Spleen (tissue), 11 donors: ENCODE measurements at regions not wholly inside any gene's neighbourhood (a gene's known extent, or its start where the extent isn't known, plus 50 kb on each side); places are given as distances from the start of the nearest gene placed in this dataset.

Experiments
- DNase-seq: peaks from one replicate; pipeline ENCODE4 v3.0.0-alpha.2; 2020
- H3K27ac ChIP-seq, 8 donors: fragments of 200-600 bp; sonication (generic) in 7 of 8; 1 replicate in 4 of 8; 2 replicates in 4 of 8; pipeline versions ENCODE4 v1.5.0 to v1.8.0; 2016 to 2021; ENCODE audit warnings: inconsistent platforms in 4 of 8, mild to moderate bottlenecking in 4 of 8, moderate library complexity in 1 of 8
- H3K27me3 ChIP-seq, 7 donors: fragments of 200-600 bp; sonication (generic) in 6 of 7; replicated peaks in 1 of 7; 1 replicate in 4 of 7; 2 replicates in 3 of 7; pipeline versions ENCODE4 v1.5.0 to v1.8.0; 2016 to 2021; ENCODE audit warnings: inconsistent platforms in 3 of 7, mild to moderate bottlenecking in 1 of 7
- H3K36me3 ChIP-seq, 6 donors: fragments of 200-600 bp; sonication (generic) in 5 of 6; 1 replicate in 4 of 6; 2 replicates in 2 of 6; pipeline versions ENCODE4 v1.5.0 to v1.8.0; 2016 to 2021; ENCODE audit warnings: inconsistent platforms in 2 of 6
- H3K4me1 ChIP-seq, 6 donors: fragments of 200-600 bp; sonication (generic) in 5 of 6; 1 replicate in 3 of 6; 2 replicates in 3 of 6; pipeline versions ENCODE4 v1.5.0 to v1.8.0; 2016 to 2021; ENCODE audit warnings: inconsistent platforms in 3 of 6
- H3K4me3 ChIP-seq, 8 donors: fragments of 200-600 bp; sonication (generic) in 7 of 8; 1 replicate in 4 of 8; 2 replicates in 4 of 8; pipeline versions ENCODE4 v1.5.0 to v1.8.0; 2016 to 2021; ENCODE audit warnings: inconsistent platforms in 4 of 8, mild to moderate bottlenecking in 4 of 8, moderate library complexity in 2 of 8
- H3K9me3 ChIP-seq, 8 donors: fragments of 200-600 bp; sonication (generic) in 7 of 8; 1 replicate in 4 of 8; 2 replicates in 4 of 8; pipeline versions ENCODE4 v1.5.0 to v1.8.0; 2016 to 2021; ENCODE audit warnings: inconsistent platforms in 4 of 8
- CTCF ChIP-seq, 11 experiments: fragments of 200-600 bp in 7 of 11; fragments of 450-650 bp in 4 of 11; sonication (generic) in 4 of 11; IDR thresholded peaks in 8 of 11; conservative IDR thresholded peaks in 3 of 11; 1 replicate in 7 of 11; 2 replicates in 4 of 11; pipeline versions ENCODE4 v1.4.0 to v1.8.0; 2016 to 2021; ENCODE audit warnings: antibody characterized with exemption in 11 of 11, inconsistent platforms in 4 of 11, mild to moderate bottlenecking in 1 of 11
- POLR2A ChIP-seq, 3 donors: fragments of 450-650 bp; IDR thresholded peaks; one replicate each; pipeline ENCODE4 v1.5.1; 2017; ENCODE audit warnings: antibody characterized with exemption in 3 of 3, mild to moderate bottlenecking in 1 of 3
- POLR2AphosphoS5 ChIP-seq, 3 donors: sonication (generic); formaldehyde crosslinking; IDR thresholded peaks; one replicate each; pipeline ENCODE4 v1.5.1; 2017; ENCODE audit warnings: antibody characterized with exemption in 3 of 3
- WGBS, 5 donors: extraction: QIAGEN DNeasy Blood & Tissue Kit in 3 of 5; methylation state at CpG; one replicate each; pipeline versions ENCODE4 v1.1.5 to v1.1.7; 2013 to 2018; 5-methylcytosine and 5-hydroxymethylcytosine counted together
- intact Hi-C: fragments of 100-400 bp; cut with DNase I; formaldehyde crosslinking; loops from one replicate; pipeline ENCODE4 v1.15.0; 2023; ENCODE audit warnings: low total_unique reads
- donor health status: healthy with polysubstance abuse.
- donor health status: DM: no; HTN: no; CAD: no; lungs with moderate emphysema.
- donor health status: DM: no; HTN: no; CAD: no.
- donor health status: Bipolar disorder and iron deficiency.
- donor health status: healthy.
- donor health status: DM: no; HTN: no; CAD: no.
- donor health status: DM: yes; HTN: yes; CAD: no.

- no peak for DNase-seq
- H3K4me3 ChIP-seq, result no peak overlapping the region
- H3K27me3 ChIP-seq, result peaks cover 0 to 7% (median 0%) of the 10 kb centered on the region in 7 donors
- H3K4me1 ChIP-seq, result no peaks in the 10 kb centered on the region
- H3K36me3 ChIP-seq, result no peaks in the 10 kb centered on the region
- H3K27ac ChIP-seq, result no peak overlapping the region
- no peaks in the 10 kb centered on the region for H3K9me3 ChIP-seq
- intact Hi-C loops, result no loop called here
- TF ChIP-seq CTCF (IDR thresholded peaks at IDR 0.05 in 8 of 11, conservative IDR thresholded peaks at IDR 0.05 in 3 of 11), result peak in 2 of 11 experiments; percentile 19 to 23
- no peak for TF ChIP-seq POLR2AphosphoS5 (IDR thresholded peaks at IDR 0.05)
Measured at GRCh38 chr1:224051086-224051406, 62.9 kb upstream of the FBXO28 start.

GRCh38 chr1:224047538-224047937 lies 66.4 kb upstream of the FBXO28 start:
- intact Hi-C loops, result no loop called here
- TF ChIP-seq POLR2AphosphoS5 (IDR thresholded peaks at IDR 0.05) (no peak), POLR2A (IDR thresholded peaks at IDR 0.05) (no peak), CTCF (IDR thresholded peaks at IDR 0.05 in 8 of 11, conservative IDR thresholded peaks at IDR 0.05 in 3 of 11) (no peak)
- Histone ChIP-seq H3K27me3 (peaks cover 0 to 14% (median 0%) of the 10 kb centered on the region in 7 donors), H3K4me1 (no peaks in the 10 kb centered on the region), H3K9me3 (no peaks in the 10 kb centered on the region), H3K27ac (no peak overlapping the region), H3K4me3 (no peak overlapping the region), H3K36me3 (no peaks in the 10 kb centered on the region)
- WGBS, 5 donors, result 81 to 94% (median 94%) methylated on average over 2 of the region's 2 CpGs
- no peak for DNase-seq

DNA sequence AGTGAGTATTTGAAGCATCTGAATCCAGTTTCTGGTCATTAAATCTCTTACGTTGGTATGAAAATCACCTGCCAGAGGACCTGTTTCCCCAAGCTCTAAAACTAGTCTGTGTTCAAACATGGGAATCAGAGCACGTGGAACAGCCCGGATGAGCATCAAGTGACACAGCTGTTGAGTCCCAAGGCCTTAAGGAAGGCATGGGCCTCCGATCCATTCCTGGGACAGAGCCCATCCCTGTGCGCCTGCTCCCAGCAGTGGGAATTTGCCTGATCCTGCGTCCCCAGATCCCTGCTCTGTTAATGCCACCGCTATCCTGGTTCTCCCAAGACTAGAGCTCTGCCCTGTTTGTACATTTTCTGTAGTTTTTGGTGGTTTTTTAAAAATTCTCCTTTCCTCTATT lies 68.4 kb upstream of the FBXO28 start:
- Histone ChIP-seq H3K9me3 (no peaks in the 10 kb centered on the region), H3K36me3 (no peaks in the 10 kb centered on the region), H3K27ac (no peak overlapping the region), H3K27me3 (peaks cover 0 to 10% (median 0%) of the 10 kb centered on the region in 7 donors), H3K4me1 (no peaks in the 10 kb centered on the region), H3K4me3 (no peak overlapping the region)
- DNase-seq, result no peak
- TF ChIP-seq CTCF (IDR thresholded peaks at IDR 0.05 in 8 of 11, conservative IDR thresholded peaks at IDR 0.05 in 3 of 11), result no peak
- TF ChIP-seq POLR2A (IDR thresholded peaks at IDR 0.05), result no peak
- TF ChIP-seq POLR2AphosphoS5 (IDR thresholded peaks at IDR 0.05), result no peak
- intact Hi-C loops, result no loop called here
- 59 to 86% (median 79%) methylated on average over 7 of the region's 7 CpGs for WGBS, 5 donors

GRCh38 chr1:224044420-224044819 lies 69.5 kb upstream of the FBXO28 start:
- intact Hi-C loops, result no loop called here
- H3K9me3 ChIP-seq, result no peaks in the 10 kb centered on the region

More at GRCh38 chr1:224044420-224044819, 69.5 kb upstream of the FBXO28 start:
- H3K36me3 ChIP-seq, result no peaks in the 10 kb centered on the region
- H3K4me3 ChIP-seq, result no peak overlapping the region
- TF ChIP-seq POLR2AphosphoS5 (IDR thresholded peaks at IDR 0.05), result no peak
- TF ChIP-seq POLR2A (IDR thresholded peaks at IDR 0.05), result no peak
- no peak for TF ChIP-seq CTCF (IDR thresholded peaks at IDR 0.05 in 8 of 11, conservative IDR thresholded peaks at IDR 0.05 in 3 of 11)
- no peaks in the 10 kb centered on the region for H3K4me1 ChIP-seq
- no peak for DNase-seq
- peaks cover 0 to 10% (median 0%) of the 10 kb centered on the region in 7 donors for H3K27me3 ChIP-seq
- 90 to 97% (median 96%) methylated on average over 4 of the region's 4 CpGs for WGBS, 5 donors
- H3K27ac ChIP-seq, result no peak overlapping the region
